Stimulated activated naive CD8-positive, alpha-beta T cell treated with anti-CD3 and anti-CD28 coated beads, Interleukin-15, Interleukin-2, amounts not matched to agents 100 ng/mL and 50 ng/mL, for 24 hours (primary cell): ENCODE measurements at regions not wholly inside any gene's neighbourhood (a gene's known extent, or its start where the extent isn't known, plus 50 kb on each side); places are given as distances from the start of the nearest gene placed in this dataset.

Source experiments
- H3K27ac Mint-ChIP-seq: one replicate; pipeline ENCODE4 v1.8.0; 2021; ENCODE audit warnings: mild to moderate bottlenecking, mixed read lengths
- H3K27me3 Mint-ChIP-seq: one replicate; pipeline ENCODE4 v1.8.0; 2021; ENCODE audit warnings: mixed read lengths
- H3K36me3 Mint-ChIP-seq: one replicate; pipeline ENCODE4 v1.8.0; 2021; ENCODE audit warnings: low read depth, mixed read lengths
- H3K4me1 Mint-ChIP-seq: one replicate; pipeline ENCODE4 v1.8.0; 2021; ENCODE audit warnings: low read depth, mixed read lengths
- H3K4me3 Mint-ChIP-seq: one replicate; pipeline ENCODE4 v1.8.0; 2021; ENCODE audit warnings: mild to moderate bottlenecking, mixed read lengths
- H3K9me3 Mint-ChIP-seq: one replicate; pipeline ENCODE4 v1.8.0; 2021; ENCODE audit warnings: mixed read lengths

DNA sequence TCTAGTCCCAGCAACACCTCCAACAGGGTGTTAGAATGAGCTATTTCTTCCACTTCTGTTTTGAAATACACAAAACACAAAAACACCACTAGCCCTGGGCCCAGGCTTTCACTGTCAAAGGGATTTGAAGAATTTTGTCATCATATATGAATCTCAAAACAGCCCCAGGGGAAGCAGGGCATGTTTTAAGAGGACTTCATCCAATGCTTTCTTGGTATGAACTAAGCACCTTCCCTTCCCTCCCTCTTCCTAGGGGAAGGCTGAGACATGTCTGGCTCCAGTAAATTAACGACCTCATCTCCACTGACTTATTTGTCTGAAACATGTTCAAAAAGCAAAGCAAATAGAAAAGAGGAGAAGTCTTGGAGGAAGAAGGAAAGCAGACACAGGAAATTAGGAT lies 75.7 kb upstream of the INCENP start:
- Mint-ChIP-seq H3K36me3 (no peaks in the 10 kb centered on the region), H3K27me3 (peaks cover 6% of the 10 kb centered on the region), H3K4me3 (no peak overlapping the region), H3K9me3 (no peaks in the 10 kb centered on the region), H3K4me1 (peaks cover 3% of the 10 kb centered on the region), H3K27ac (no peak overlapping the region)

DNA sequence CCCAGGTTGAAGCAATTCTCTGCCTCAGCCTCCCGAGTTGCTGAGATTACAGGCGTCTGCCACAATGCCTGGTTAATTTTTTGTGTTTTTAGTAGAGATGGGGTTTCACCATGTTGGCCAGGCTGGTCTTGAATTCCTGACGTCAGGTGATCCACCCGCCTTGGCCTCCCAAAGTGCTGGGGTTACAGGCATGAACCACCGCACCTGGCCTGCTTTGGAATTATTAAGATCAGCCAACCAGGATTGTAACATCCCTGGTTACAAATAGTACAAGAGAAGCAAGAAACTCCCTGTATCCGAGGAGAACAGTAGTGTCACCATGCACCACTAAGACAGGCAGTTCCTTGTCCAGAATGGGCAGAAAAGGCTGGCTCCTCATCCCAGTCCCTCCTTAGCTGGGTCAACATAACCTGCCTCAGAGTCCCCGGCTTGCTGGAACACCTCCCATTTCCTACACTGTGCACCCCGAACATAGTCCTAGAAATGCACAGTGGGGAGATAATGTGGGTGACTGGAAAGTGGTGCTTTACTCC lies 77.2 kb upstream of the INCENP start:
- Mint-ChIP-seq H3K4me3 (no peak overlapping the region), H3K27me3 (peaks cover 6% of the 10 kb centered on the region), H3K4me1 (peaks cover 10% of the 10 kb centered on the region), H3K9me3 (no peaks in the 10 kb centered on the region), H3K36me3 (no peaks in the 10 kb centered on the region), H3K27ac (no peak overlapping the region)

DNA sequence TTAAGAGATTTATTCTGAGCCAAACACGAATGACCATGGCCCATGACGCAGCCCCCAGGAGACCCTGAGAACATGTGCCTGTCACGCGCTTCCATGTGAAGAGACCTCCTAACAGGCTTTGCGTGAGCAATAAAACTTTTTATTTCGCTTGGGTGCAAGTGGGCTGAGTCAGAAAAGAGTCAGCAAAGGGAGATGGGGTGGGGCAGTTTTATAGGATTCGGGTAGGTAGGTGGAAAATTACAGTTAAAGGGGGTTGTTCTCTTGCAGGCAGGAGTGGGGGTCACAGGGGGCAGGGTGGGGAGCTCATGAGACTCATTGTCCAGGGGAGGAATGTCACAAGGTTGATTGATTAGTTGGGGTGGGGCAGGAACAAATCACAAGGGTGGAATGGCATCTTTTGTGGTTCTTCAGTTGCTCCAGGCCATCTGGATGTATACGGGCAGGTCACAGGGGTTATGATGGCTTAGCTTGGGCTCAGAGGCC lies 77.2 kb upstream of the FTH1 start:
- no peaks in the 10 kb centered on the region for H3K9me3 Mint-ChIP-seq
- H3K36me3 Mint-ChIP-seq, result no peaks in the 10 kb centered on the region
- no peak overlapping the region for H3K27ac Mint-ChIP-seq
- no peak overlapping the region for H3K4me3 Mint-ChIP-seq
- H3K27me3 Mint-ChIP-seq, result peaks cover 9% of the 10 kb centered on the region
- peaks cover 10% of the 10 kb centered on the region for H3K4me1 Mint-ChIP-seq

DNA sequence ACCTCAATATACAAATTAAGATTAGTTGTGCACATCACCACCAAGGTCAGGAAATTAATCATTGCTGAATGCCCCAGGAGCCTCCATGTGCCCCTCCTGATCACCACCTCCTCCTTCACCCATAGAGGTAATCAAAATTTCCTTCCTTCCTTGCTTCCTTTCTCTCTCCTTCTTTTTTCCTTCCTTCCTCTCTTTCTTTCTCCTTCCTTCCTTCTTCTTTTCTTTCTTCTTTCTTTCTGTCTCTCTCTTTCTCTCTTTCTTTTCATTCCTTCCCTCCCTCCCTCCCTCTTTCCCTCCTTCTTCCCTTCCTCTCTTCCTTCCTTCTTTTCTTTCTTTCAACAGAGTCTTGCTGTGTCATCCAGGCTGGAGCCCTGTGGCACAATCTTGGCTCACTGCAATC lies 67.9 kb upstream of the FTH1 start:
- Mint-ChIP-seq H3K27ac (no peak overlapping the region), H3K9me3 (peaks cover 4% of the 10 kb centered on the region), H3K4me3 (no peak overlapping the region), H3K27me3 (no peaks in the 10 kb centered on the region), H3K36me3 (no peaks in the 10 kb centered on the region), H3K4me1 (peaks cover 8% of the 10 kb centered on the region)

DNA sequence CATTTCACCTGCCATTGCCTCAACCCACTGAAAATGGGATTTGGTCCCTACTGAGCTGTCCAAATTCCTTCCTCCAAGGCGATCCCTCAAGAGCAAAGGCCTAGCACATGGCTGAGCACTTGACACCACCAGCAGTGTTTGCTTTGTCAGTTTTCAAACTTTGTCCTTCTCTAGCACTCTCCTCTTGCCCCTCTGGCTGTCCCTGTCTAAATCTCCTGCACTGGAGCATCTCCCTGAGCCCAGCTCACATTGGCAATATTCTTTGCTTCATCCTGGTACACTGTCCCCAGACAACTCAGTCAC lies 66.6 kb upstream of the FTH1 start:
- no peaks in the 10 kb centered on the region for H3K36me3 Mint-ChIP-seq
- no peaks in the 10 kb centered on the region for H3K27me3 Mint-ChIP-seq
- no peak overlapping the region for H3K4me3 Mint-ChIP-seq
- no peak overlapping the region for H3K27ac Mint-ChIP-seq
- peaks cover 8% of the 10 kb centered on the region for H3K4me1 Mint-ChIP-seq
- peaks cover 4% of the 10 kb centered on the region for H3K9me3 Mint-ChIP-seq

DNA sequence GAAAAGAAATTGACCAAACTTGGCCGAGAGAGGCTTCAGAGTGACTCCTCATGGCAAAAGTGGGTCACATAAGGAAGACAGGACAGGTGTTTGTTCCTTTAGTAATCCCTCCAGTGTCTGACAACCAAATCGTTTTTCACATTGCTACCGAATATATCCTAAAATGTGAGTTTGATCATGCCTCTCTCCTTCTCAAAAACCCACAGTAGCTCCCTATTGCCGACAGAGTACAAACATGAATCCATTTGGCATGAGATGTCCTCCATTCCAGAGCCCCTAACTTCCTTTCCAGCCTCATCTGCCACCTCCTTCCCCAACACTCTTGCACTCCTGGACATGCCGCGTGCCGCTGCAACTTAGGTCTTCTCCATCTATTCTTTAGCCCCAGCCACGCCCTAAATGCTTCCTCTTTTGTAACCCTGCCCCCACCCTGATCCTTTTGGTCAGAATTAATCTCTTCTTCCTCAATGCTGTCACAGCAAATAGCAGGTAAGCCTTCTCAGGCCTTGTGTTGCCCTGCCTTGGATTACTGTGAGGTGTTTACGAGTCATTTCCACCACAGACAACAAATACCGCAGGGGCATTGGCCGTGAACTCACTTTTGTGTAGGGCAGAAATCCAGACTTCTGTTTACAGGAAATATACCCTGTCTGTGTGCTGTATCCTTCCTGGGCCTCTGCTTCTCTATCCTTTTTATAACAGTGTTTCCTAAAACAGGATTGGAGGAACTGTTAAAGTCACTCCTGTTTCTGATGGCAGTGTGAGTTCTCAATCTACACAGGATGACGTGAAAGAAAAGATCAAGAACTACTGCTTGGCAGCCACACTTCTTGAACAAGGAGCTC lies 66.0 kb upstream of the FTH1 start:
- no peaks in the 10 kb centered on the region for H3K36me3 Mint-ChIP-seq
- no peak overlapping the region for H3K4me3 Mint-ChIP-seq
- peaks cover 8% of the 10 kb centered on the region for H3K4me1 Mint-ChIP-seq
- H3K27me3 Mint-ChIP-seq, result no peaks in the 10 kb centered on the region
- H3K9me3 Mint-ChIP-seq, result peaks cover 4% of the 10 kb centered on the region
- H3K27ac Mint-ChIP-seq, result no peak overlapping the region

DNA sequence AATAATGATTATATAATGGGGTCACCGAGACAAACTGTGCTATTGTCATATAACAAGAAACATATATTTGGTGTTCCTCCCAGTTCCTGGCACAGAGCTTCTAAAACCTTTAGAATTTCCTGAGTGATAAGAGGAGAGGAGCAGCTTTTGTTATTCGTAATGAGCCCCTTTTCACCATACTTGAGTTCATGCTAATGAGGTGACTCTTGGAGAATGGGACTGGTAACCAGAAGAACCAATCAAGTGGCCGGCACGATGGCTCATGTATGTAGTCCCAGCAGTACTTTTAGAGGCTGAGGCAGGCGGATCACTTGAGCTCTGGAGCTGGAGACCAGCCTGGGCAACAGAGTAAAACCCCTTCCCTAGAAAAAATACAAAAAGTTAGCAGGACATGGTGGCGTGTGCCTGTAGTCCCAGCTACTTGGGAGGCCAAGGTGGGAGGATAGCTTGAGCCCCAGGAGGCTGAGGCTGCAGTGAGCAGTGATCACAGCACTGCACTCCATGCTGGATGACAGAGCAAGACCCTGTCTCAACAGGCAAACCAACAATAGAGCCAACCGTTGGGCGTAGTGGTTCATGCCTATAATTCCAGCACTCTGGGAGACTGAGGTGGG lies 62.7 kb upstream of the FTH1 start:
- H3K4me3 Mint-ChIP-seq, result no peak overlapping the region
- peaks cover 4% of the 10 kb centered on the region for H3K9me3 Mint-ChIP-seq
- peaks cover 18% of the 10 kb centered on the region for H3K4me1 Mint-ChIP-seq
- H3K27ac Mint-ChIP-seq, result no peak overlapping the region
- H3K36me3 Mint-ChIP-seq, result no peaks in the 10 kb centered on the region
- H3K27me3 Mint-ChIP-seq, result no peaks in the 10 kb centered on the region

DNA sequence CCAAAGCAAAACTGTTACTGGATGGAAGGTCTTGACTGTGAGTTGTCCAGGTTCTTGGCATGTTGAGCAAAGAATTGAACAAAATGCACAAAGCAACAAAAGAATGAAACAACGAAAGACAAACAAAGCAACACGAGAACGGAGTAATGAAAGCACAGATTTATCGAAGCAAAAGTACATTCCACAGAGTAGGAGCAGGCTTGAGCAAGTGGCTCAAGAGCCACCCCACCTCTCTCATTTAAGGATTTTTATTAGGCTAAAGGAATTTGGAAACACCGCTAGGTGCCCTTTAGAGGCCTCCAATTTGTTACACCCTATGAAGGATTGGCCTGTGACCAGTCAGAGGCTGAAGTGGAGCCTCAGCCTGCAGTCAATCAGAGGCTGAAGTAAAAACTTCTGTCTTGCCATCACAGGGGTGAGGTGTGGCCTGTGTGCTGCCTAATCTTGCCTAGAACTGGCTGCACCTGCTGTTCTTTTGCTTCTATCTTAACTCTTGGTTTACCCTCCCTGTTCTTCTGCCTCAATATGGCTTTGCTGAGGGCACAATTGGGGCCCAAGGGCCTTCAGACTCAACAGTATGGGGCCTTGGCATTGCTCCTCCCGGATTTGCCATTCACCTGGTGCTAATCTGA lies 59.4 kb upstream of the FTH1 start:
- no peaks in the 10 kb centered on the region for H3K36me3 Mint-ChIP-seq
- H3K27ac Mint-ChIP-seq, result no peak overlapping the region
- H3K9me3 Mint-ChIP-seq, result peaks cover under 1% of the 10 kb centered on the region
- H3K4me3 Mint-ChIP-seq, result no peak overlapping the region
- peaks cover 16% of the 10 kb centered on the region for H3K4me1 Mint-ChIP-seq
- H3K27me3 Mint-ChIP-seq, result no peaks in the 10 kb centered on the region

DNA sequence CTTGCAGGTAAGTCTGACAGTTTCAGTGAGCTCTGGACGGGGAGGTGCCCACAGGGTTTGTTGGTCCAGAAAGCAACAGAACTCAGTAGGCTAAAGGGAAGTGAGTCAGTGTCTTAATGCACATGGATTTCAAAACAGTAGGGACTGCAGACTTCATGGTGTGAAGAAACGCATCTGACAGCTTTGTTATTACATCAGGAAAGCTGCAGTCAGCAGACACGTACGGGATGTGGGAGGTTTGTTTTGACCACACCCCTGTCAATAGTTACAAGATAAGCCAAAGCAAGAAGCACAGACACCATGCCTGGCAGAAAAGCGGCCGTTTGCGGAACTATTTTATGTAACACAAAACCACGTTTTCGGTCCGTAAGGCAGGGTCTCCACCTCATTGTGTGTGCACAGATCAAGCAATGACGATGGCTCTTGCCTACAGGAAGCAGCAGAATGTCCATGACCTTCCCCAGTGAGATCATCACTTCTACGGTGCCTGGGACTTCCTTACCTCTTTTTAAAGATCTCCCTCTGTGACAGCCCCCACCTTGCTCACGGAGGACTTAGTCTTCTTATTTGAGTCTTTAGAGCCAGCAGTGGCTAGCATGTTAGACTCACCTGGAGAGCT lies 58.2 kb upstream of the FTH1 start:
- Mint-ChIP-seq H3K36me3 (peaks cover 8% of the 10 kb centered on the region), H3K4me3 (peak overlapping the region; percentile 62), H3K27ac (peak overlapping the region; percentile 60), H3K27me3 (no peaks in the 10 kb centered on the region), H3K9me3 (peaks cover 6% of the 10 kb centered on the region), H3K4me1 (peaks cover 16% of the 10 kb centered on the region)

DNA sequence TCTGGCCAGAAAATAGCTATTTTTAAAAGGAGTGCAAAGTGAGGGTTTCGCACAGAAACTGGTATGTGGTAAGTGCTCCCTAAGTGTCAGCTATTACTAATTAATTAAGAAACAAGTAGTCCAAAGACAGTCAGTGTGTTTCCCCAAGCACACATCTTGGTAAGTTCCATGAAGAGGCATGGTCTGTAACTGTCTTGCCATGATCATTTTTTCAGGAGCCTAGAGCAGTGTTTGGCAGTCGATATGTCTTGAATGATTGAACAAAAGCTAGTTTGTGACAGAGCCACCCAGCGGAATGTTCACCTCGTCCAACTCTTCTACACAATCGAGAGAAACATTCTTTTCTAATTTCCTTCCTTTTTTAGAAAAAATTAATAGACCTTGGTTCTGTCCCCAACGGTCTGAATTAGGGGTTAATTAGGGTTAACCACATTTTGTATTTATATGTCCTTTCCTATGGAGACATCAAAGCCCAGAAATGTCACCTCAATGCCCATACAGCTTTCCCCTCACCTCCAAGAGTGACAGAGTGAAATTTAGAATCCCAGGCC lies 57.6 kb upstream of the FTH1 start:
- Mint-ChIP-seq H3K36me3 (peaks cover 8% of the 10 kb centered on the region), H3K9me3 (peaks cover 6% of the 10 kb centered on the region), H3K4me1 (peaks cover 16% of the 10 kb centered on the region)

DNA sequence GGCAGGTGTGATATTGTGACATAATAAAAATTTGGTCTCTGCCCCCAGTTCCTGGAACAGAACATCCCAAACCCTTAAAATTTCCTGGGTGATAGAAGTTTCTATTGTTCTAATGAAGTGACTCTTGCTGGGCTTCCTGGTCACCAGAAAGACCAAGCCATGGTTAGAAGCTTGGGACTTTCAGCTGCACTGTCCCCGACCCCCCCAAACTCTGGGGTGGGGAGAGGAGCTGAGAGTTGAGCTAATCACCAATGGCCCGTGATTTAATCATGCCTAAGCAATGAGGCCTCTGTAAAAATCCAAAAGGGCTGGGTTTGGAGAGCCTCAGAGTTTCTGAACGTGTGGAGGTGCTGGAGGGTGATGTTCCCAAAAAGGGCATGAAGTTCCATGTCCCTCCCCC lies 54.8 kb upstream of the FTH1 start:
- Mint-ChIP-seq H3K9me3 (peaks cover 6% of the 10 kb centered on the region), H3K4me1 (peaks cover 21% of the 10 kb centered on the region), H3K36me3 (peaks cover 8% of the 10 kb centered on the region), H3K27me3 (no peaks in the 10 kb centered on the region), H3K27ac (no peak overlapping the region), H3K4me3 (no peak overlapping the region)

More for the DNA sequence above, 57.6 kb upstream of the FTH1 start:
- Mint-ChIP-seq H3K27ac (peak overlapping the region; percentile 12), H3K27me3 (no peaks in the 10 kb centered on the region), H3K4me3 (peak overlapping the region; percentile 62)

DNA sequence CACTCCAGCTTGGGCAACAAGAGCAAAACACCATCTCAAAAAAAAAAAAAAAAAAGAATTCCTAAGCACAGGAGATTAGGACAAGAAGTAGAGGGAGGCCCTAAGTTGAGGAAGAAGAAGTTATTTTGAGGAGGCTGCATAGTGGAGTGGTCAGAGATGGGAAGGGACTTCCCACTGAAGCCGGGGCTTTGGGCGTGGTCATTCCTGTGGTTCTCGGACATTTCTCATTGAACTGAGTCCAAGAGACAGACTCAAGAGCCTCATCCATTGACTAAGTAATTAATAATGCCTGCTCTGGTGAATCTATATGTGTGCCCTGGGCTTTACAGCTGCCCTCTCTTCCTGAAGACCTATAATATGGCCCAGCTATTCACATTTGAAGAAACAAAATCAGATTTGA lies 53.2 kb upstream of the FTH1 start:
- H3K27ac Mint-ChIP-seq, result no peak overlapping the region
- H3K27me3 Mint-ChIP-seq, result no peaks in the 10 kb centered on the region
- peaks cover 8% of the 10 kb centered on the region for H3K36me3 Mint-ChIP-seq
- H3K4me3 Mint-ChIP-seq, result no peak overlapping the region
- H3K4me1 Mint-ChIP-seq, result peaks cover 16% of the 10 kb centered on the region
- H3K9me3 Mint-ChIP-seq, result peaks cover 6% of the 10 kb centered on the region

DNA sequence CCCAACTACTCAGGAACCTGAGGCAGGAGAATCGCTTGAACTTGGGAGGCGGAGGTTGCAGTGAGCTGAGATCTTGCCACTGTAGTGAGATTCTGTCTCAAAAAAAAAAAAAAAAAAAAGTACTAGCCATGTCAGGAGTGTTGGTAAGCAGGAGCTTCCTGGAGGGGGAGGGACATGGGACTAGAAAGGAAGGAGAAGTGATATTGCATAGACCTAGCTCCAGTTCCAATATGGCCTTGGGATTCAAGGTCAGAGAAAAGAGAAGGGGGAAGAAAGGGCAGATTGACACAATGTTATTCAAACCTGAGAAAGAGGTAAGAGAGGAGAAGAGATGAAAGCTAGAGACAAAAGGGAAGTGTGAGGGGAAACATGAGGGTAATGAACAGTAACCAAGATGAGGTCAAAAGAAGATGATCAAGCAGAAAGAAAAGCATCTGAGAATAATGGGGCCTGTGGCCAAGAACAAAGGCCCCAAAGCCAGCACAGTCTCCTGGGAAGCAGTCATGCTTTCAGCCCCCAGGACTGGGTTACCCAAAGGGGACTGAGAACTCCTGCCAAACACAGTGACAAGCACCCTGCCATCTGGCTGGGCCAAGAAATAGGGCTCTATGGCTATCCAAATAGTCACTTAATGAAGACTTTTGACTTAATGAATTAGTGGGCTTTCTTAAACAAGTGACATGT lies 51.7 kb upstream of the FTH1 start:
- peaks cover 5% of the 10 kb centered on the region for H3K4me1 Mint-ChIP-seq
- H3K27ac Mint-ChIP-seq, result no peak overlapping the region
- H3K36me3 Mint-ChIP-seq, result peaks cover 8% of the 10 kb centered on the region

More for the DNA sequence above, 51.7 kb upstream of the FTH1 start:
- Mint-ChIP-seq H3K4me3 (no peak overlapping the region), H3K27me3 (no peaks in the 10 kb centered on the region), H3K9me3 (peaks cover 6% of the 10 kb centered on the region)
